ENCODE measurements at regions not wholly inside any gene's neighbourhood (a gene's known extent, or its start where the extent isn't known, plus 50 kb on each side); places are given as distances from the start of the nearest gene placed in this dataset.

DNA sequence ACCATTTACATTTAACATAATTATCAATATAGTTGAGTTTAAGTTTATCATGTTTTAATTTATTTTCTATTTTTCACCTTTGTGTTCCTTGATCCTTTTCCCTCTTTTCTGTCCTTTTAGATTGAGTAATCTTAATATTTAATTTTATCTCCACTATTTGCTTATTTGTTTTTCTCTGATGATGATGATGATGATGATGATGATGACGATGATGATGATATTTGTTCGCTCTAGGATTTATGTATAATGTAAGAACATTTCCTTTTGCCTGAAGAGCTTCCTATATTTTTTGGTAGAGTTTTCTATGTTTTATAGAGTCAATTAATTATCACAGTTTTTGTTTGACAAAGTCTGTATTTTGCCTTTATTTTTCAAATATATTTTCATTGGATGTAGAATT lies 104.2 kb downstream of the GLRX3 start:
- TF ChIP-seq CTCF (conservative IDR thresholded peaks at IDR 0.05; ENCODE audit: low read length) (no peak), EZH2phosphoT487 (IDR thresholded peaks at IDR 0.05; ENCODE audit: borderline replicate concordance, low read depth, low read length) (no peak)
